Erythroblast (primary cell): ENCODE measurements at regions not wholly inside any gene's neighbourhood (a gene's known extent, or its start where the extent isn't known, plus 50 kb on each side); places are given as distances from the start of the nearest gene placed in this dataset.

Source experiments
- GATA1 ChIP-seq: IDR thresholded peaks from 2 replicates; pipeline ENCODE4 v1.6.1; 2011; ENCODE audit warnings: low read depth, mild to moderate bottlenecking, control low read depth, low read length, moderate library complexity
- POLR2A ChIP-seq: IDR thresholded peaks from 2 replicates; pipeline ENCODE4 v1.6.1; 2011; ENCODE audit warnings: mild to moderate bottlenecking, low read length

GRCh38 chr10:30154126-30154525 is 94.7 kb upstream of the JCAD start:
- TF ChIP-seq POLR2A: no peak
- no peak for TF ChIP-seq GATA1
